Mammary epithelial cell (primary cell): ENCODE measurements at regions not wholly inside any gene's neighbourhood (a gene's known extent, or its start where the extent isn't known, plus 50 kb on each side); places are given as distances from the start of the nearest gene placed in this dataset.

Experiments used
- CTCF ChIP-seq, 2 donors: IDR thresholded peaks in 1 of 2; conservative IDR thresholded peaks in 1 of 2; 2 replicates each; pipeline ENCODE4 v1.5.1; 2011 to 2012; ENCODE audit warnings: inconsistent platforms in 2 of 2, low read length in 2 of 2, mild to moderate bottlenecking in 2 of 2, control low read depth in 1 of 2, low read depth in 1 of 2; ENCODE audit not compliant: insufficient read depth in 1 of 2; ENCODE audit errors: extremely low read depth in 1 of 2
- EZH2 ChIP-seq: IDR thresholded peaks from 2 replicates; pipeline ENCODE4 v1.6.1; 2012; ENCODE audit warnings: low read length, inconsistent platforms, borderline replicate concordance

- TF ChIP-seq CTCF (conservative IDR thresholded peaks at IDR 0.05 in 1 of 2, IDR thresholded peaks at IDR 0.05 in 1 of 2; ENCODE audit: extremely low read depth in 1 of 2, insufficient read depth in 1 of 2, low read depth in 1 of 2, low read length in 2 of 2) (no peak), EZH2 (no peak)
Measured at GRCh38 chr2:138079976-138080375, 115.7 kb downstream of the HNMT start.
